ENCODE measurements at regions not wholly inside any gene's neighbourhood (a gene's known extent, or its start where the extent isn't known, plus 50 kb on each side); places are given as distances from the start of the nearest gene placed in this dataset.

DNA sequence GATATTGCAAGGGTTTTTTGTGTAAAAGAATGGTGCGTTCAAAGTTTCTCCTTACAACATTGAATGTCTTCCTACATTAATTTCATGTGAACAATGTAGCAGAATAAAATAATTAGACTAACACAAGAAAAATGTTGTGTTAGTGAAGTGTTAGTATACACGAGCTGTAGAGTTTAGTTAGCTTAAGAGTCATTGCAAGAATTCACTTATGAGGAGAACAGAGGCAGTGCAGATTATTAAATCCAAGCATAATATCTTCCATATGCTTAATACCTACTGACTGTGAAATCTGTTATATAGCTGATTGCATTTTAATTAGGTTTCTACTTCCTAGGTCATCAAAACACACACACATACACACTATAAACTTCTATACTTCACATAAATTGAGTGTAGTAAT, 959.0 kb downstream of the FAT4 start:
- no peaks in the 10 kb centered on the region for H3K9me3 ChIP-seq (ENCODE audit: insufficient read depth, low read length)
- H3K4me3 ChIP-seq (ENCODE audit: insufficient read length, low read depth) = no peak overlapping the region
- no peaks in the 10 kb centered on the region for H3K36me3 ChIP-seq (ENCODE audit: insufficient read depth, insufficient read length, low read length)
- TF ChIP-seq ZNF274 (IDR thresholded peaks at IDR 0.05; ENCODE audit: low read depth, low read length) = no peak
- TF ChIP-seq SUZ12 (IDR thresholded peaks at IDR 0.05; ENCODE audit: extremely low read depth, insufficient read depth, insufficient read length) = no peak
- no peak for TF ChIP-seq YY1 (IDR thresholded peaks at IDR 0.05; ENCODE audit: insufficient read depth, insufficient read length)
- H3K27me3 ChIP-seq (ENCODE audit: insufficient read depth, insufficient read length) = no peaks in the 10 kb centered on the region
- H3K4me1 ChIP-seq (ENCODE audit: insufficient read depth, insufficient read length) = no peaks in the 10 kb centered on the region
- DNase-seq (ENCODE audit: low read depth, low spot score) = no peak
- H3K9ac ChIP-seq (ENCODE audit: insufficient read length, low read depth) = no peak overlapping the region

DNA sequence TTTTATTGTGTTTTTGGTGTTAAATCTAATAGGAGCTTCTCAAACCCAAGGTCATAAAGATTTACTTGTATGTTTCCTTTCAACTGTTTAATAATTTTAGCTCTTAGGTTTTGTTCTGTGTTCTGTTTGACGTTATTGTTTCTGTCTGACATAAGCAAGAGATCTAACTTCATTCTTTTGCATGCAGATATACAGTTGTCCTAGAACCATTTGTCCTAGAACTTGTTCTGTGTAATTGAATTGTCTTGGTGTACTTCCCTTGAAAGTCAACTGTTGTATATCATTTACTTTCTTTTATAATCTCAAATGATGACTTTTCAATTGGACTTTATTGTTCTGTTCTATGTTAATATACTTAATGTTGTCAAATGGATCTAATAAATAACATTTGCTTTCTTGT, 977.1 kb downstream of the FAT4 start:
- Histone ChIP-seq H3K9me3 (ENCODE audit: insufficient read depth, low read length) (no peaks in the 10 kb centered on the region), H3K36me3 (ENCODE audit: insufficient read depth, insufficient read length, low read length) (no peaks in the 10 kb centered on the region), H3K9ac (ENCODE audit: insufficient read length, low read depth) (no peak overlapping the region), H3K4me1 (ENCODE audit: insufficient read depth, insufficient read length) (no peaks in the 10 kb centered on the region), H3K27me3 (ENCODE audit: insufficient read depth, insufficient read length) (no peaks in the 10 kb centered on the region), H3K4me3 (ENCODE audit: insufficient read length, low read depth) (no peak overlapping the region)
- DNase-seq (ENCODE audit: low read depth, low spot score) = no peak
- TF ChIP-seq YY1 (IDR thresholded peaks at IDR 0.05; ENCODE audit: insufficient read depth, insufficient read length) (no peak), ZNF274 (IDR thresholded peaks at IDR 0.05; ENCODE audit: low read depth, low read length) (no peak)

DNA sequence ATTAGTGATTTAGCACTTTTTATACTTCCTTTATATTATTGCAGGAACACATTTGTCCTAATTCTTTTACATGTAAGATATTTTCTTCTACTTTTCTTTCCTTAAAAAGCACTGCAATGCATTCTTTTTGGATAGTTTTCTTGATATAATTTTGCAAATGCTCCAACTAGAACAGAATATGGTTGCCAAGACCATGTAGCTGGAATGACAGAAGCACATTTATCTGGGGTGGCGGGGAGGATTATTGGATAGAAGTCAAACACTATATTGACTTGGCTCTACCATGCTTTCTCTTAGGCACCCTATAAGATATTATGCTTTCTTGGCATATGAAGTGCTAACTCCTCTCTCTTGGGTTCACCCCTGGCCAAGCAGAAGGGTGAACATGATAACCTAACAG, 983.5 kb downstream of the FAT4 start:
- Histone ChIP-seq H3K4me3 (ENCODE audit: insufficient read length, low read depth) (no peak overlapping the region), H3K4me1 (ENCODE audit: insufficient read depth, insufficient read length) (no peaks in the 10 kb centered on the region), H3K9me3 (ENCODE audit: insufficient read depth, low read length) (0 out of 2 replicates have a peak, but pooled peaks cover 12% of the 10 kb centered on the region), H3K27me3 (ENCODE audit: insufficient read depth, insufficient read length) (no peaks in the 10 kb centered on the region), H3K9ac (ENCODE audit: insufficient read length, low read depth) (no peak overlapping the region), H3K36me3 (ENCODE audit: insufficient read depth, insufficient read length, low read length) (no peaks in the 10 kb centered on the region)
- no peak for TF ChIP-seq ZNF274 (IDR thresholded peaks at IDR 0.05; ENCODE audit: low read depth, low read length)
- TF ChIP-seq SUZ12 (IDR thresholded peaks at IDR 0.05; ENCODE audit: extremely low read depth, insufficient read depth, insufficient read length) = no peak
- TF ChIP-seq YY1 (IDR thresholded peaks at IDR 0.05; ENCODE audit: insufficient read depth, insufficient read length) = no peak
- DNase-seq (ENCODE audit: low read depth, low spot score) = no peak

DNA sequence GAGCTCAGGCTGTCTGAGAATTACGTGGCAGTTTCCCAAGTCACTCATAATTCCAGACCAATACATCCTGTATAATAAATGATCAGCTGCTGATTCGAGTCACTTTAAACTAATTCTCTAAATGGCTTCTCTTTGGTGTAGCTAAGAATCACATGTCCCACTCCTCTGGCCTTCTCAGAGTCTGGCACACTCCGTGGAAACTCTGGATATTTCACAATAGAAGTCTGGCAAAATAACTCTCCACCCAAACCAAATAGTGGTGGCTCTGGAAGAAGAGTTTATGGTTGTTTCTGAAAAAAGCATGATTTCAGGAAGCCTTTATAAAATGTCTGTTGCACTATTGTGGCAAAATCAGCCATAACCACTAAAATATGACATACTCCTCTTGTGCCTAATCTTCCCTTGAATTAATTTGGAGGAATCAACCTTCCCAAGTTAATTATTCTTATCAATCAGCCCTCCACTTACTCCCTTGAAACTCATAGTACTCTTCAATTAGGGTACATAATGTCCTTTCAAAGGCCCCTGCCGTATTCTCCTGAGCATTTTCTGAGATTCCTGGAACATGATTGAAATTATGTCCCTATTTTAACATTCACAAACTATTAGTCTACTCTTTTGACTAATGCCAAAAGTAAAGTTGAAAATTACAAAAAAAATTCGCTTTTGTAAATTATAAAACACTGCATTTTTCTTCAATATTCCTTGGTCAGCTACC, 991.6 kb downstream of the FAT4 start:
- Histone ChIP-seq H3K36me3 (ENCODE audit: insufficient read depth, insufficient read length, low read length) (no peaks in the 10 kb centered on the region), H3K9ac (ENCODE audit: insufficient read length, low read depth) (no peak overlapping the region), H3K4me1 (ENCODE audit: insufficient read depth, insufficient read length) (no peaks in the 10 kb centered on the region), H3K4me3 (ENCODE audit: insufficient read length, low read depth) (no peak overlapping the region), H3K27me3 (ENCODE audit: insufficient read depth, insufficient read length) (no peaks in the 10 kb centered on the region), H3K9me3 (ENCODE audit: insufficient read depth, low read length) (no peaks in the 10 kb centered on the region)
- no peak for DNase-seq (ENCODE audit: low read depth, low spot score)
- TF ChIP-seq YY1 (IDR thresholded peaks at IDR 0.05; ENCODE audit: insufficient read depth, insufficient read length) (no peak), SUZ12 (IDR thresholded peaks at IDR 0.05; ENCODE audit: extremely low read depth, insufficient read depth, insufficient read length) (no peak), ZNF274 (IDR thresholded peaks at IDR 0.05; ENCODE audit: low read depth, low read length) (no peak)

DNA sequence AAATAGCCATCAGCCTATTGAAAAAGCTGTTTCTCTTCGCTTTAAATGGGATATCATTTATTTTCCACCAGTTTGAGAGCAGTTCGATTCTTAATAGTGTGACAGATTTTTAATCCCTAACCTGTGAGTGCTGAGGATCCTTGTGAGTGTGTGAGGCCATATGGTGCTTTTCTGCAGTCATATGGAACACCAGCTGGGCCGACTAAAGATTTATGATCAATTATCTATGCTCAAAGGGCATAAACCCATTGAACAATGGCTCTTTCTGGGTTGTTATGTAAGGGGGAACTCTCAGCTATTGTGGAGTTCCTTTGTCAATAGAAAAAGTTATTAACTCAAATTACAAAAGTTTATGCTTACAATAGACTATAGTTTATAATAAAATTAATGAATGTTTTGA, 1003.6 kb downstream of the FAT4 start:
- H3K4me3 ChIP-seq (ENCODE audit: insufficient read length, low read depth) = no peak overlapping the region
- no peak for DNase-seq (ENCODE audit: low read depth, low spot score)
- no peaks in the 10 kb centered on the region for H3K4me1 ChIP-seq (ENCODE audit: insufficient read depth, insufficient read length)
- no peaks in the 10 kb centered on the region for H3K9me3 ChIP-seq (ENCODE audit: insufficient read depth, low read length)
- TF ChIP-seq SUZ12 (IDR thresholded peaks at IDR 0.05; ENCODE audit: extremely low read depth, insufficient read depth, insufficient read length) = no peak
- no peak for TF ChIP-seq ZNF274 (IDR thresholded peaks at IDR 0.05; ENCODE audit: low read depth, low read length)
- TF ChIP-seq YY1 (IDR thresholded peaks at IDR 0.05; ENCODE audit: insufficient read depth, insufficient read length) = no peak
- no peaks in the 10 kb centered on the region for H3K27me3 ChIP-seq (ENCODE audit: insufficient read depth, insufficient read length)
- H3K36me3 ChIP-seq (ENCODE audit: insufficient read depth, insufficient read length, low read length) = no peaks in the 10 kb centered on the region
- H3K9ac ChIP-seq (ENCODE audit: insufficient read length, low read depth) = no peak overlapping the region

DNA sequence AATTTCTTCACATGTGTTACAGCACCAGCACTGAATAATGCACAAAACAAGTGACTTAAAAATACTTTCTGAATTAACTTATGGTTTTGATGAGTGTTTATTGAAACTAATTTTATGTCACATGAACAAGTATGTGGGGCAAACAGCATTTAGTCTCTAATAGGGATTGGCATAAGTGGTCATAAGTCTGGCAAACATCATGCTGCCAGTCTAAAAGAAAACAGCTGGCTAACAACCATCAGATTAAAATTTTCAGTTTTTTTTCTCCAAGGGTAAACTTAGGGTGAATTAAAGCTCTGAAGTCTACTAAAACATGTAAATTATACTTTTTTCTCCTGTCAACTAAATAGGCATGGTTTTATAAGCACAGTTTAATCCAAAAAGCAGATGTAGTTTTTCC, 1014.2 kb downstream of the FAT4 start:
- no peaks in the 10 kb centered on the region for H3K9me3 ChIP-seq (ENCODE audit: insufficient read depth, low read length)
- H3K4me3 ChIP-seq (ENCODE audit: insufficient read length, low read depth) = no peak overlapping the region
- no peak for DNase-seq (ENCODE audit: low read depth, low spot score)
- H3K27me3 ChIP-seq (ENCODE audit: insufficient read depth, insufficient read length) = no peaks in the 10 kb centered on the region
- H3K4me1 ChIP-seq (ENCODE audit: insufficient read depth, insufficient read length) = no peaks in the 10 kb centered on the region
- no peaks in the 10 kb centered on the region for H3K36me3 ChIP-seq (ENCODE audit: insufficient read depth, insufficient read length, low read length)
- TF ChIP-seq YY1 (IDR thresholded peaks at IDR 0.05; ENCODE audit: insufficient read depth, insufficient read length) (no peak), ZNF274 (IDR thresholded peaks at IDR 0.05; ENCODE audit: low read depth, low read length) (no peak), SUZ12 (IDR thresholded peaks at IDR 0.05; ENCODE audit: extremely low read depth, insufficient read depth, insufficient read length) (no peak)
- no peak overlapping the region for H3K9ac ChIP-seq (ENCODE audit: insufficient read length, low read depth)

DNA sequence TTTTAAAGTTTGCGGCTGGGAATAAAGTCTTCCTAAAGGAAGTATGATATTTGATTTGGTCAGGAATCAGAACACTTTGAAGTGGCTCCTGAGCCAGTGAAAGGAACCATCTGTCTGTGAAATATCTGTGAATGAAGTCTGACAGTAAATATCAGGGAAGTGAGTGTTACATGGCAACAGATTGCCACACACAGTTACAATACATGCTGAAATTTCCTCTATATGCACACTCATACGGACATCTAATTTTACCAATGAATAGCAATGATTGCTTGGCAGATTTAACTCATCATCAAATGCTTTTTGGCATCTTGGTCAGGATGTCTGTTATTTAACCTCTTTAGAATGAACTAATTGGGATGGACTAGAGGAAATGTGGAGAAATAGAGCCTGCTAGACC, 1023.8 kb downstream of the FAT4 start:
- Histone ChIP-seq H3K27me3 (ENCODE audit: insufficient read depth, insufficient read length) (no peaks in the 10 kb centered on the region), H3K9ac (ENCODE audit: insufficient read length, low read depth) (no peak overlapping the region), H3K36me3 (ENCODE audit: insufficient read depth, insufficient read length, low read length) (no peaks in the 10 kb centered on the region), H3K9me3 (ENCODE audit: insufficient read depth, low read length) (no peaks in the 10 kb centered on the region), H3K4me3 (ENCODE audit: insufficient read length, low read depth) (no peak overlapping the region), H3K4me1 (ENCODE audit: insufficient read depth, insufficient read length) (no peaks in the 10 kb centered on the region)
- DNase-seq (ENCODE audit: low read depth, low spot score) = no peak
- TF ChIP-seq SUZ12 (IDR thresholded peaks at IDR 0.05; ENCODE audit: extremely low read depth, insufficient read depth, insufficient read length) (no peak), ZNF274 (IDR thresholded peaks at IDR 0.05; ENCODE audit: low read depth, low read length) (no peak), YY1 (IDR thresholded peaks at IDR 0.05; ENCODE audit: insufficient read depth, insufficient read length) (no peak)
